ENCODE measurements at regions not wholly inside any gene's neighbourhood (a gene's known extent, or its start where the extent isn't known, plus 50 kb on each side); places are given as distances from the start of the nearest gene placed in this dataset.

- TF ChIP-seq CTCF (IDR thresholded peaks at IDR 0.05; ENCODE audit: insufficient read depth, low read length): no peak
- TF ChIP-seq POLR2AphosphoS5 (IDR thresholded peaks at IDR 0.05; ENCODE audit: low read depth): no peak
- no peak for TF ChIP-seq REST (IDR thresholded peaks at IDR 0.05; ENCODE audit: insufficient replicate concordance, low read depth)
Observed at GRCh38 chr6:122323361-122323760, 76.1 kb upstream of the HSF2 start.
